SK-N-SH (cell line): ENCODE measurements at regions not wholly inside any gene's neighbourhood (a gene's known extent, or its start where the extent isn't known, plus 50 kb on each side); places are given as distances from the start of the nearest gene placed in this dataset.

ENCODE experiments used
- CTCF ChIP-seq: fragments of 200-600 bp; sonication (generic); IDR thresholded peaks from 2 replicates; pipeline ENCODE4 v1.6.1; 2017; ENCODE audit warnings: antibody characterized with exemption, mild to moderate bottlenecking, moderate library complexity
- EP300 ChIP-seq, 2 experiments: IDR thresholded peaks; 2 replicates each; pipeline versions ENCODE4 v1.4.0 to v1.6.1; 2012; ENCODE audit warnings: borderline replicate concordance in 1 of 2, low read depth in 1 of 2, low read length in 1 of 2
- EZH2phosphoT487 ChIP-seq: fragments of 200-600 bp; sonication (generic); IDR thresholded peaks from 2 replicates; pipeline ENCODE4 v1.6.1; 2017; ENCODE audit warnings: low read depth, mixed run types, mild to moderate bottlenecking, antibody characterized with exemption, moderate library complexity, borderline replicate concordance
- REST ChIP-seq: IDR thresholded peaks from 2 replicates; pipeline ENCODE4 v1.6.1; 2012; ENCODE audit warnings: mild to moderate bottlenecking, low read depth, low read length, moderate library complexity
- RFX5 ChIP-seq: IDR thresholded peaks from 2 replicates; pipeline ENCODE4 v1.6.1; 2012; ENCODE audit warnings: mild to moderate bottlenecking, improper control_type of control experiment, low read length
- USF1 ChIP-seq: IDR thresholded peaks from 2 replicates; pipeline ENCODE4 v1.4.0; 2012; ENCODE audit warnings: low read depth, borderline replicate concordance

GRCh38 chr17:72185564-72185963 lies 64.7 kb downstream of the SOX9 start:
- TF ChIP-seq EP300 (IDR thresholded peaks at IDR 0.05; ENCODE audit: borderline replicate concordance in 1 of 2, low read depth in 1 of 2, low read length in 1 of 2) (no peak), REST (no peak), EZH2phosphoT487 (no peak), RFX5 (no peak), CTCF (no peak), USF1 (no peak)
